Right ventricle myocardium superior (tissue), 1 donor: ENCODE measurements at regions not wholly inside any gene's neighbourhood (a gene's known extent, or its start where the extent isn't known, plus 50 kb on each side); places are given as distances from the start of the nearest gene placed in this dataset.

Experiments
- ATAC-seq: fragments of 200-7000 bp; cut with Tn5 transposase; one replicate; pipeline ENCODE4 v1.9.1; 2020; ENCODE audit warnings: mild to moderate bottlenecking; ENCODE audit not compliant: poor library complexity
- DNase-seq: peaks from one replicate; pipeline ENCODE4 v3.0.0-alpha.2; 2020
- intact Hi-C: fragments of 100-400 bp; cut with DNase I; formaldehyde crosslinking; loops from one replicate; pipeline ENCODE4 v1.11.2; 2022
- donor health status: DM: no; HTN: yes; CAD: no; lungs with severe emphysema.

DNA sequence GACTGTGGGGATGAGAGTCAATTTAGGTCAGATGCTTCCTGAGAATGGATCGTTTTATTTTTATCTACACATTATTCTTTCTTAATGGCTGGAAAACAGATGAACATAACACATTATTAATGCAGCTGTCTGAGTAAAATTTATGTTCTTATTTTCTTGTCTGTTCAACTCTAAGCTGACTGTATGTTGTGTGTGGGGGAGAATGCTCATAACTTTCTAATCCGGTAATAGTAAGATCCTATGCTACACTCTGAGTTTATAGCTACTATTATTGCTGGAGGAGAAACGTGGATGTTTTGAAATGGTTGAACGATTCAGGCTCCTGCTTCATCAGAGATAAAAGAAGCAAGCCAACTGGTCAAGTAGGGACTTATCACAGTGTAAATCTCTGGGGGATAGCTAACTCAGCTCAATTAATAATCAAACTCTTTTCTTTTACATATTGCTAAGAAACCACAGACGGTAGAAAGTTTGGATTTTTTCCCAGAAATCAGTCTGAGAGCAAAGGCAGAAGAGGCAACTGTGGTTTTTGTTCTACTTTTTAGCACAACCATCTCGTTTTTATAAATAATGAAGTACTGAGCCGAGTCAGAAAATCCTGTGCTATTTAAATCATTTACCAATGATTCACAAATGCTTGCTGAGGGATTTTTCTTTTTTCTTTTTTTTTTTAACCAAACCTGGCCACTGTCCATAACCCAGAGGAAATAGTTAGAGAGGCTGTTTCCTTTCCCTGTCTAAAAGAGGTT lies 265.0 kb upstream of the FAM174A start:
- ATAC-seq (no peak), DNase-seq (no peak)
- intact Hi-C loops: no loop called here

DNA sequence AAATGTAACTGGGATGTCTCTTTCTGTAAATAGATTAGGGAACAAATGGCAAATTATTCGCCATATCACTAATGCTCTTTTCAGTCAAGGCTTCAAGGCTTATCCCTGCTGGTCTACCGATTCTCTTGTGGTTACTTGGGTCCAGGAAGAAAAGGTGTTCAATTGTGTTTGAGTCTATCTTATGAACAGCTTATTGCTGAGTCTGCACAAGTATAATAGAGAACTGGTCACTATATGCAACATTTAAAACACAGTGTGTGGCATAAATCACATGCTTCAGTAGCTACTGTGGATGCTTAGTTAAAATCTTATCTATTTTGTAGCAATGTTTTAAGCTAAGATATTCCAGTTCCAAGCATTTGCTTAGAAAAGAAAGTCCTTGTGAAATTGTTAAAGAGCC lies 274.2 kb upstream of the FAM174A start:
- intact Hi-C loops: no loop called here
- DNase-seq (no peak), ATAC-seq (no peak)

DNA sequence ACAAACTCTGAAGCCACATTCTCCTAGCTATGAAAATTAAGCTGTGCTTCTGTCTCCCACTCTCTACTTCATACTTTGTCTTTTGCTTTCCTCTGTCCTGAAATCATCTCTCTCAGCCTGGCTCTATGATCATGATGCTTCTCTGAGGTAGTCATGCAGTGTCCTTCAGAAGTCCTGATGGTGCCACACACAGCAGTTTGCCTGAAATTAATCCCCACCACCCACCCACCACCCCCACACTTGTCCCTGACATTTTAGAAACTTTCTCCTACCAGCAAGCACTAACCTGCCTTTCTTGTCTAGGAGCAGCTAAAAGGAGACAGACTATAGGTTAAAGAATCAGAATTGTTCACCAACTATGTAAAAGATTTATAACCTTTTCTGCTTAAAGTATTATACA lies 282.2 kb upstream of the FAM174A start:
- DNase-seq (no peak), ATAC-seq (no peak)
- intact Hi-C loops: no loop called here

DNA sequence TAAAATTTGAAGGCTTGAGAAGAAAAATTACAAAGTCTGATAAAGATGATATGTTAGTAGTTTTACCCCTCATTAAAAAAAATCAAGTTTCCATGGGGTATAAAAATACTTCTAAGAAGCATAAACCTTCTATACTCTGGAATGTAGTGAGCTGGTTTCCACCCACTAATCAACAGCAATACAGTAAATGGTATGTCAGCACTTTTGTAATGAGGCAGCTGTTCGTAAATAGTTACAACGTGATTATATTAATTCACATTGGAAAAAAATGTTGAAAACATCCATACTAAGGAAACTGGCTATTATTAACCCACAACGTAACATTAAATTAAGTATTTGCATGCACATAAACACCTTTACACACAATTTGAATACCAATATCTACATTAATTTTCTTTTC lies 283.1 kb upstream of the FAM174A start:
- DNase-seq (no peak), ATAC-seq (no peak)
- intact Hi-C loops: no loop called here

DNA sequence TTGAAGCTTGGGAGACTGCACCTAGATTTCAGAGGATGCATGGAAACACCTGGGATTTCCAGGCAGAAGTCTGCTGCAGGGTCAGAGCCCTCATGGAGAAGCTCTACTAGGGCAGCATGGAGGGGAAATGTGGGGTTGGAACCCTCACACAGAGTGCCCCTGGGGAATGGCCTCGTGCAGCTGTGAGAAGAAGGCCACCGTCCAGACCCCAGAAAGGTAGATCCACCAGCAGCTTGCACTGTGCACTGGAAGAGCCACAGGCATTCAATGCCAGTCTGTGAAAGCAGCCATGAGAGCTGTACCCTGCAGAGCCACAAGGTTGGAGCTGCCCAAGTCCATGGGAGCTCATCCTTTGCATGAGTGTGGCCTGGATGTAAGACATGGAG lies 285.3 kb upstream of the FAM174A start:
- DNase-seq (no peak), ATAC-seq (no peak)
- intact Hi-C loops: no loop called here

DNA sequence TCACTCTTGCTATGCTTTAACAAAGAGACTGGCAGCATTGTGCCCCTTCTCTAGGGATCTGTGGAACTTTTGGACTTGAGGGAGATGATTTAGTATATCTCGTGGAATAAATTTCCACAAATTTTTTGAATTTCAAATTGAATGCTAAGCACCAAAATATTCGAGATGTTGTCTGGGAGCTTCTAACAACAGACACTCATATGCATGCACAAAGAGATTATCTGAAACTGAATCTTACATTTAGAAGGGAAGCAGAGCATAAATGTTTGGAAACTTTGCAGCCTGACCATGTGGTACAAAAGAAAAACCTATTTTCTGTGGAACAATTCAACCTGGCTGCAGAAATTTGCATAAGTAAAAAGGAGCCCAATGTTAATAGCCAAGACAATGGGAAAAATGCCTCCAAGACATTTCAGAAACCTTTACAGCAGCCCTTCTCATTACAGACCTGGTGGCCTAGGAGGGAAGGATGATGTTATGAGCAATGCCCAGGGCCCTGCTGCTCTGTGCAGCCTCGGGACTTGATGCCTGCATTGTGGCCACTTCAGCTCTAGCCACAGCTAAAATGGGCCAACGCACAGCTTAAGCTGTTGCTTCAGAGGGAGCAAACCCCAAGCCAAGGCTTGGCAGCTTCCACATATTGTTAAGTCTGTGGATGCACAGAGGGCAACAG lies 285.8 kb upstream of the FAM174A start:
- DNase-seq (no peak), ATAC-seq (no peak)
- intact Hi-C loops: no loop called here

DNA sequence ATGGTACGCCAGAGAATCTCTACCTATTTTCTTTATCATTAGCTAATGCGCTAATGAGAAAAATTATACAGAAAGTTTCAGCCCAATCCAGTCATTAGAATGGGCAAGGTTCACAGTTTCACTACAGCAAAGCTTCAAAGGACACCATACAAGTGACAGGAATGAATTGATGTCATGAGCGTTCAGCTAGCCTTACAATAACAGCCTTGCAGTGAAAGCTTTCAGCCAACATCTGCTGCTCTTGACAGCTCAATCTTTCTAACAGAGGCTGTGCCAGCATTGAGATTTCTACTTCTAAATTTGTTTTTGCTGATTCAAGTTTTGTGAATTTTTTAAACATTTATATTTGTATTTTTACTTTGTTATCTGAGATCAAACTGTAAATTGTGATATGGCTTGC lies 302.4 kb upstream of the FAM174A start:
- intact Hi-C loops: no loop called here
- no peak for ATAC-seq
- no peak for DNase-seq

DNA sequence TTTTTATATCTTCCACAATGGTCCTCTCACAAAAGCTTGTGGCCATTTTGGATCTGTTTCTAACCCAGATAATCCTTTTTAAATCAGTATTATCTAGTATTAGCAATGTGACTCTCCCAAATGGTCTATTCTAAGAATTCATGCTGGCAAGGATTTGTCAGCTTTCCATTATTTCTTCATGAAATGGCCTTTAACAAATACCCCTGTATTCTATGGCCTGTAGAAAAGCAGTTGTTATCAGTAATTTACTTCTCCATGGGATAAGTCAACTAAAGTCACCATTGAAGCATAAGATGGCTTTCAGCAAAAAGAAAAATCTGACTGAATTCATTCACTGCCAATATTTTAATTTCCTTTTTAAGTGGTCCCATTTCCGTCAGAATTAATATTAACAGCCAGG lies 346.4 kb upstream of the FAM174A start:
- intact Hi-C loops: no loop called here
- no peak for DNase-seq
- ATAC-seq: no peak

DNA sequence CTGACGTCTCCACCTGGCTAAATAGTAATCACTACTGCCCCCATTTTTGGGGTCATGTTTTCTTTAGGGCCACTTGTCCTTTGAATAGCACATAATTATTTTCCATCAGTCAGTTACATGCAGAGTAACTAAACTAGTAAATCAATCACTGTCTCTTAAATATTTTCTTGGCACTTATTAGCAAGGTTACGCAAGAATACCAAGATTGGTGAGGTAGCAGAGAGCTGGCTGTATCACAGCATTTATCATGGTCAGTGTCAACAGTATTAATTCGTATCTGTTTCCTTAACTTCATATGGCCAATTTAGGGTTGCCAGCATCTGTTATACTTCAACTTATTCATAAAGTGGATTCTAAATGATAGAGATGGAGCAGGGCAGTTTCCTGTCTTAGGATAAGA lies 346.8 kb upstream of the FAM174A start:
- ATAC-seq (no peak), DNase-seq (no peak)
- intact Hi-C loops: no loop called here

DNA sequence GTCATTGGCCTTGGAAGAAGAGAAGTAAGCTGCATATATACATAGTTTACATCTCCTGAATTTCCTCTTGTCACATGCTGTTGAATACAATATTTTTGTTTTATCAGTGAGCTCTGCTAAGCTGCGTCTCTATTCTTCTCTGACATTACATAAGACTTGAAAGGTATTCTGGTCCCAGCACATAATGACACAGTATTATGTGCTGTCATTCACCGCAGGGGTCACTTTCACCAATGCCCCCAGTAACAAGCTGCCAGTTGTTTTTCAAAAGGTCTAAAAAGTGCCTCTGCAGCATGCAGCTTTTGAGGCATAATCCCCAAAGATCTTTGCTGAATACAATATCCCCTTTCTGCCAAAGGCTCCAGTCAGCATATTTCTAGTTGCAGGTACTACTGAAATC lies 349.0 kb upstream of the FAM174A start:
- intact Hi-C loops: no loop called here
- ATAC-seq (no peak), DNase-seq (no peak)

DNA sequence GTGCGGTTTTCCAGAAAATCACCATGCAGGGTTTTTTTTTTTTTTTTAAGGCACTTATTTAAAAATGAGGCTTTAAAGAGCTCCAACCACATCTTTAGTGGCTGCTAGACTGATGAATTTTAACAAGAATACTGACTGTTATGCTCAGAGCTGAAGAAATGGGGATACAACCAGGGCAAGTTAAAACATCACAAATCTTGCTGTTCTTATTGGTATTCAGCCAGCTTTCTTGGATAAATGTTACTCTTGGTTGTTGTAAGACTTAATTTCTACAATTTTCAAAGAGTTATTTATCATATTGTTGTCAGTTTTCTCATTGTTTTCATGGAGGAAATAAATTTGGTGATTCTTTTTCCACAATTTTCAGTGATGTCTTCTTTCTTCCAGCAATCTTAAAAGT lies 352.8 kb upstream of the FAM174A start:
- intact Hi-C loops: no loop called here
- ATAC-seq (no peak), DNase-seq (no peak)

DNA sequence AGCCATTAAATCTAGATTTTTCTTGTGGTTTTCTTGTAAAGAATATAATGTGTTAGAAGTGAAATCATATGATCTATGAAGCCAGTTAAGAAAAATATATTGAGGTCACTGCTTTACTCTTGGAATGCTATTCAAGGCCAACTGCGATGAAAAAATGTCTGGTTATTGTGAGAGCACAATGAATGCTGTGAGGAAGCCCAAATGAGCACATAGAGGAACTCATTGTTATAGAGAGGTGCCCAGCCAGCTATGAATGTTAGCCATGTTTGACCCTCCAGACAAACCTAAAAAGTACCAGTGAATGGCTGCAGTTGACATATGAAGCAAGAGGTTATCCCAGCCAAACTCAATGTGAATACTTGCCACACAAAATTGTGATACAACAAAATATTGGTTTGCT lies 359.8 kb upstream of the FAM174A start:
- ATAC-seq: no peak
- no peak for DNase-seq
- intact Hi-C loops: no loop called here

DNA sequence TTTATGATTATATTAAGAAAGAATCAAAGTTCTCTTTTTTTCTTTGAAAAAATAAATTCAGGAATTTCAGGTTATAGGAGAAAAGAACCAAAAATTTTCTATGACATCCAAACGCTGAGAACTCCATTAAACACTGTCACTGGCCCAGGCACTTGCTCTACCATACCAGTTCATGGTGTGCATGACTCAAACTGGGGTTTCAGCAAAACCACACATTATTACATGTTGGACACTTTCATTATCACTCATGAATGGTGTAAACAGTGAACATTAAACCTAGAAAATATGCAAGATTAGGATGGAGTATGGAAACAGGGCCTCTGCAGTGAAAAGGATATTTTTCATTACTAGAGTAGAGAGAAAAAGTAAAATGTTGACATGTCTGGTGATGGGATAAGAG lies 369.9 kb upstream of the FAM174A start:
- DNase-seq: no peak
- ATAC-seq: no peak
- intact Hi-C loops: no loop called here

DNA sequence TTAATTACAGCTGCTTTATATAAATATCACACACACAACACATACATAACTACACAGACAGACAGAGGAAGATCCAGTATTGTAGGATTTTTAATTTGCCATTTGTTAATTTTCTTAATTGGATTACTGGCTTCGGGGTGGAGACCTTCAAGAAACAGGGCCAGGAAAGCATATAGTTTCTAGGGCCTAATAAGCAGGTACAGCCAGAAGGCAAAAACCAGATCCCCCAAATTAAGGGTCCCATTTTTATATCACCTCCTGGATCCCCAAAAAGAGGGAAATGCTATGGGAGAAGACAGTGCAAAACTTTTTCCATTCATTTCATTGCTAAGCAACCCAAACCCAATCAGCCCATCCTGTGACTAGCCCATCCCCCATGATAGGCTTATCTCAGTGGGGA lies 373.3 kb upstream of the FAM174A start:
- ATAC-seq (no peak), DNase-seq (no peak)
- intact Hi-C loops: no loop called here

DNA sequence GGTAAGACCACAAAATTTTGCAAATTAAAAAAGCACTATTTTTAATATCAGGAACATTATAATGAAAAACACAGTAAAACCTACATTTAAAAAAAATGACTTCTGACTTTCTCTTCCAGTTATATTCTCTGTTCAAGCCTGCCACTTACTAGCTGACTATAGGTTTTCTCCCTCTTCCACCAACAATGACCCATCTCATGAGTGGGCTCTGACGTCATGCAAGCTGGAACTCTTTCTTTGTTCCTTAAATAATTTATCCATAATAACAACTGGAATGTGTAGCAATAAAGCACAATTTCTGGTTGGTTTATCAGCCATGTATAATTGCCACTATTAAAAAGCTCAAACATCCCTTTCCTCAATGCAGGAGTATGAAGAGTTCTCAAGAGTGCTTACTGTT lies 378.1 kb upstream of the FAM174A start:
- intact Hi-C loops: no loop called here
- no peak for ATAC-seq
- no peak for DNase-seq

DNA sequence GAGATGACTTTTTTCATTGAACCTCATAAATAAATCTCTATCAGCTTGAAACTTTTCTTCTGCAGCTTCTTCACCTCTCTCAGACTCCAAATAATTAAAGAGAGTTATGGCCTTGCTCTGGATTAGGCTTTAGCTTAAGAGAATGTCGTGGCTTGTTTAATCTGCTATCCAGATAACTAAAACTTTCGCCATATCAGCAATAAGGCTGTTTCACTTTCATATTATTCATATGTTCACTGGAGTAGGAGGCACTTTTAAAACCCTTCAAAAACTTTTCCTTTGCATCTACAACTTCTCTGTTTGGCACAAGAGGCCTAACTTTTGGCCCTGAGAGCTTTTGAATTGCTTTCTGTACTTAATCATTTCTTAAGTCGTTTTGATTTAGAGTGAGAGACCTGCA lies 386.9 kb upstream of the FAM174A start:
- no peak for DNase-seq
- no peak for ATAC-seq
- intact Hi-C loops: no loop called here

DNA sequence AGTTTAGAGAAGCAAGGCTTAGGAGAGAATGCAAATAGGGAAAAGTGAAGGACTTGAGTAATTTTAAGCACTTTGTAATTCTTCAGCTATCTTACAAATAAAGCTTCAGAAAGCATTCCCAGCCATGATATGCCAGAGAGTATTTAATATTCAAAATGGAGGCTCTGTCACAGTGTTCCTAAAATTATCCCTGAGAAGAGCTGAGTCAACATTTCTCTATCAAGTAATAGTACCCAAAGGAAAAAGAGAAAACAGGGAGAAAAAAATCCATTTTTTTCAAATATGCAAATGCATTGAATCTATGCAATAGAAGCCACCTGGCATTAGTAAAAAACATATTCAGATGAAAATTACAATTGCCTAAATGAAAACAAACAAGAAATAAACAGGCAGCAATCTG lies 392.6 kb upstream of the FAM174A start:
- ATAC-seq: no peak

DNA sequence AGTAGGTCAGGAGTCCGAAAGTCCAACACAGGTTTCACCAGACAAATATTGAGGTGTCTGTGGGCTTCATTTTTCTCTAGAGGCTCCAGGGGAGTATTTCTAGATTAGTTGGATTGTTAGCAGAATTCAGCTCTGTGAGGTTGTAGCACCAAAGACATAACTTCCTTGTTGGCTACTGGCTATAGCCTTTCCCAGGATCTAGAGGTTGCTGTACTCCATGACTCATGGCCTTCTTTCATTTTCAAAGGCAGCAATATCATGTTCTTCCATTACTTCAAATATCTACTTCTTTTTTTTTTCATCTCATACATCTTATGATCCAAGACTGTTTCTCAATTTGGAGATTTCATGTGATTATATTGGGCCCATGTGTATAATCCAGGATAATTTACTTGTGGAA lies 404.0 kb upstream of the FAM174A start:
- ATAC-seq: no peak
- intact Hi-C loops: no loop called here
- DNase-seq: no peak

More for the DNA sequence above, 392.6 kb upstream of the FAM174A start:
- intact Hi-C loops: no loop called here
- DNase-seq: no peak

DNA sequence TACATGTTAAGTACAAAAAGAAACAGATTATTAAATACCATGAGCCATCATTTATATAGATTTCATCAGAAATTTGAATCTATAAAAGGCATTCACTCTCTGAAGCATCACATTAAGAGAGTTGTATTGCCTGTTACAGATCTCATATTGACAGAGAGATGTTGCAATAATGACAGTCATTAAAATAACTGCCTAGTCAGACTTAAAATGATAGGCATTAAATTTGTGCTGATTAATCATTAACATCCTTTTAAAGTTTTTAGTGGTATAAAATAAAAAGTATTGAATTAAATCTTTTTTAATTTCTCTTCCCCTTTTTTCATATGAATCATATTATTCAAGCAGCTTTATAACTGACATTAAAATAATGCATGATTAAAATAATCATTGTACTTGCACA lies 404.9 kb upstream of the FAM174A start:
- no peak for DNase-seq
- no peak for ATAC-seq
- intact Hi-C loops: no loop called here

DNA sequence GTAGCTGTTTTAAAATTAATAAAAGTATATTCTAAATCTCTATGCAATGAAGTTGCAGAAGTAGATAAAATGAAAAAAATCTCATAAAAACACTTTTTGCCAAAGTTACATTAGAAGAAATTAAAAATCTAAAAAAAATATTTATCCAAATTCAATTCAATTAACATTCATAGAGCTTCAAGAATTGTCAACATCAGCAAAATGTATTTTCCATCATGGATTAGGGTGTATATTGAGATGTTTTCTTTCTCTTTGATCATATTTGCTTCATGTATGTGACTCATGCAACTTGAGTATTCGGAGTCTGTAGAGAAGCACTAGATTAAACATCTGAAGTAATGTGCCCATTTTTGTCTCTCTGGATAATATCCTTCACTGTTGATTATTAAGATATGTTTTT lies 415.3 kb upstream of the FAM174A start:
- ATAC-seq (no peak), DNase-seq (no peak)
- intact Hi-C loops: no loop called here

DNA sequence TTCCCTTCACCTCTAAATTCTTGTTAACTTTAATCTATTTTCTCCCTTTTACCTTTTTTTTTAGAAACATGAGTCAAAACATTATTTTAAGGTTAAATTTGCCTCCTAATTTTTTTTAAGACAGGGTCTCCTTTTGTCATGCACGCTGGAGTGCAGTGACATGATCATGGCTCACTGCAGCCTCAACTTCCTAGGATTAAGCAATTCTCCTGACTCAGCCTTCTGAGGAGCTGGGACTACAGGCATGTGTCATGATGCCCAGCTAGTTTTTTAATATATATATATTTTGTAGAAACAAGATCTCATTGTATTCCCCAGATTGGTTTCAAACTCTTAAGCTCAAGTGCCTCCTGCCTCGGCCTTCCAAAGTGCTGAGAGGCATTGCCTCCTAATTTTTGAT lies 424.7 kb upstream of the FAM174A start:
- intact Hi-C loops: no loop called here
- ATAC-seq (no peak), DNase-seq (no peak)
